Glomerular visceral epithelial cell (primary cell): ENCODE measurements at regions not wholly inside any gene's neighbourhood (a gene's known extent, or its start where the extent isn't known, plus 50 kb on each side); places are given as distances from the start of the nearest gene placed in this dataset.
"Not testable (repeated sequence)": the region's sequence is repeated elsewhere in the genome, so short reads cannot be mapped to it uniquely, and the experiment has no call there.

Source experiments
- DNase-seq: peaks from one replicate; pipeline ENCODE4 v3.0.0-alpha.2; 2016; ENCODE audit errors: extremely low spot score

GRCh38 chr4:183044924-183045640, 54.0 kb upstream of the WWC2 start:
- not testable (repeated sequence) for DNase-seq

- DNase-seq: no peak
These were observed 60.6 kb upstream of the WWC2 start for GRCh38 chr4:183038436-183038835.

GRCh38 chr4:183035726-183036415, 63.2 kb upstream of the WWC2 start:
- DNase-seq: peak; percentile 6

- no peak for DNase-seq
These were observed 63.8 kb upstream of the WWC2 start for GRCh38 chr4:183035256-183035655.

GRCh38 chr4:183030823-183031222, 68.2 kb upstream of the WWC2 start:
- no peak for DNase-seq

- DNase-seq: no peak
These were observed 68.7 kb upstream of the WWC2 start for GRCh38 chr4:183030309-183030708.

GRCh38 chr4:183029365-183029764, 69.7 kb upstream of the WWC2 start:
- no peak for DNase-seq

DNA sequence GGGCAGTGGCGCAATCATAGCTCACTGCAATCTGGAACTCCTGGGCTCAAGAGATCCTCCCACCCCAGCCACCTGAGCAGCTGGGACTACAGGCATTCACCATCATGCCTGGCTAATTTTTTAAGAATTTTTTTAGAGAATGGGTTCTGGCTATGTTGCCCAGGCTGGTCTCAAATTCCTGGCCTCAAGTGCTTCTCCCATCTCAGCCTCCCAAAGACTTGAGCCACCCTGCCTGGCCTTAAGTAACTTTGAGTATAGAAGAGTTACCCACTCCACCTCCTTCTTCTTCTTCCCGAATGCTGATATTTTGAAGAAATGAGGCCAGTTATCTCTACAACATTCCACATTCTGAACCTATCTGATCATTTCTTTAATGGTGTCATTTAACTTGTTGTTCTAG, 72.4 kb upstream of the WWC2 start:
- DNase-seq: no peak

DNA sequence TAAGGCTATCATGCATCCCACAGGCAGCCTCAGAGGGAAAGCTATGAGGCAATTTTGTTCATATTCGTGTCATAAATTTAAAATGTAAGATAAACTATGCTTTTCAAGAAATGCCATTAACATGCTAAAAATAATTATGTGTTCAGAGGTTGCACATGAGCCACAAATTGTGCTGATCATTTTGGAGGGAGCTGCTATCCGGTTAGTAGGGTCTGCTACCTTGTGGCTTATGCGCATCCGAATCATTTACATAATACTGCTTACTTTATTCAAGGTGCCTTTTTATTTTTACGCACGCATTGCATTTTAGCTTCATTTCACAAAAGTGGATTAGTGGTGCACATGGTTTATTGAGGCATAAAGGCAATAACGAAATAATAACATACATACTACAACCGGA, 76.4 kb upstream of the WWC2 start:
- no peak for DNase-seq

DNA sequence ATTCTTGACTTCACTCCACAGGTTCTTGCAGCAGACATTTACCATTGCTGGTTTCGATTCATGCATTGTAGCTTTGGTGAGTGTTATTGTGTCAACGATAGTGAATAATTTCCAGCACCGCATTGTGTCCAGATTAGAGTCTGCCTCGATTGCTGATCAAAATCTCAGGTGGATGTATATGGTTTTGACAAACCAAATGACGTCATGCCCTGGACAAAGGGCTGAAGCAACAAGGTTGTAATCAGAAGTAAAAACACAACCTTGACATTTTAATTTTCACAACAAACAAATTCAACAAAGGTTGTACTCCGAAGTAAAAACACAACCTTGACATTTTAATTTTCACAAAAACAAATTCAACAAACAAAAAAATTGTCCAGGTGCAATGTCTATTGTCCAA, 81.1 kb upstream of the WWC2 start:
- no peak for DNase-seq

- DNase-seq: no peak
These were observed 84.5 kb upstream of the WWC2 start for GRCh38 chr4:183014361-183015084.

DNA sequence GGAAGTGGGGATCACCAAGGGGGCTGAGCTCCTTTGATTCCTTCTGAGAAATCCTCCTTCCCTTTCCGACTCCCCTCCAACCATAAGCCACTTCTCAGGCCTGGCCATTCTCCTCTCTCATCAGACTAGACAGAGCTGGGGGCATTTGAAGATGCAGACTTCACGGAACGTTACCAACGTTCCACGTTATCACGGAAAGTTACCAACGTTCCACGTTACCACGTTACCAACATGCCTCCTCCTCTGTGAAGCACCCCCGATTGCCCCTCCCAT, 85.4 kb upstream of the WWC2 start:
- DNase-seq: no peak

GRCh38 chr4:183012879-183013729, 86.0 kb upstream of the WWC2 start:
- DNase-seq: no peak

GRCh38 chr4:183011213-183011907, 87.7 kb upstream of the WWC2 start:
- DNase-seq: no peak

GRCh38 chr4:183008492-183008891, 90.6 kb upstream of the WWC2 start:
- no peak for DNase-seq

DNA sequence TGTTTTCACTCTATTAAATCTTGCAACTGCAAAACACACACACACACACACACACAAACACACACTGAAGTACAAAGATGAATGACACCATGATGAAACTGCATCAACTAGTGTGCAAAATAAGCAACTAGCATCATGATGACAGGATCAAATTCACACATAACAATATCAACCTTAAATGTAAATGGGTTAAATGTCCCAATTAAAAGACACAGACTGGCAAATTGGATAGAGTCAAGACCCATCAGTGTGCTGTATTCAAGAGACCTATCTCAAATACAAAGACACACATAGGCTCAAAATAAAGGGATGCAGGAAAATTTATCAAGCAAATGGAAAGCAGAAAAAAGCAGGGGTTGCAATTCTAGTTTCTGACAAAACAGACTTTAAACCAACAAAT, 87.2 kb upstream of the DCTD start:
- not testable (repeated sequence) for DNase-seq

- no peak for DNase-seq
These were observed 77.0 kb upstream of the DCTD start for GRCh38 chr4:182994171-182994570.

GRCh38 chr4:182978152-182978827, 61.1 kb upstream of the DCTD start:
- DNase-seq: peak; percentile 69

DNA sequence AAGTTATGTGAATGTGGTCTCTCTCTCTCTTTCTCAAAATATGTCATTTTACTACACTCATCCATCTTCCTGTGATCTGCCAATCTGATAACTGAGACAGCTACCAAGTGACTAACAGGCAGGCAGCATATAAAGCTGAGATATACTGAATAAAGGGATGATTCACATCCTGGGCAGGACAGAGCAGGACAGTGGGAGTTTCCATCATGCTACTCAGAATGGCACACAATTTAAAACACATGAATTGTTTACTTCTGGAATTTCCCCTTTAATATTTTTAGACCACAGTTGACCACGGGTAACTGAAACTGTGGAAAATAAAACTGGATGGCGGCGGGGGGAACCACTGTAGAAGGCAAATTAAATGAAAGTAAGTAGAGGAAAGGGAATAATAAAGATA, 58.6 kb upstream of the DCTD start:
- peak; percentile 78 for DNase-seq

DNA sequence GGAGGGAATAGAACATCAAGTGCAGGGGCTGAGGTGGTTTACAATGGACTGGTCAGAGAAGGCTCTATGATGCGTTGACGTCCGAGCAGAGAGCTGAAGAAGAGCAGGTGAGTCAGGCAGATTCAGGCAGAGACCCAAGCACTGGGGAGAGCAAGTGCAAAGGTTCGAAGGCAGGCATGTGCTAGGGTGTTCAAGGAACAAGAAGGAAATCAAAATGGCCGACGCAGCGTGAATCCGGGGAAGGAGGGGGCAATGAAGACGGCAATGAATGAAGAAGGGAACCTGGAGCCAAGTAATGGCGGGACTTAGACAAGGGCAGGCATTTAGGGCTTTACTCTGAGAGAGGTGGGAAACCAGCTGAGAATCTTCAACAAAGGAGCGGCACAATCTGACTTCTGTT, 56.8 kb upstream of the DCTD start:
- no peak for DNase-seq

- DNase-seq: no peak
These were observed 56.3 kb upstream of the DCTD start for GRCh38 chr4:182973511-182973911.
